Stomach smooth muscle (tissue), 2 donors: ENCODE measurements at regions not wholly inside any gene's neighbourhood (a gene's known extent, or its start where the extent isn't known, plus 50 kb on each side); places are given as distances from the start of the nearest gene placed in this dataset.

Experiments used
- H3K27ac ChIP-seq: one replicate; pipeline ENCODE4 v1.7.0; 2013; ENCODE audit warnings: mild to moderate bottlenecking, low read length, inconsistent platforms
- H3K27me3 ChIP-seq, 2 donors: one replicate each; pipeline ENCODE4 v1.7.0; 2013; ENCODE audit warnings: low read length in 2 of 2; ENCODE audit not compliant: insufficient read depth in 2 of 2, control insufficient read depth in 1 of 2
- H3K36me3 ChIP-seq, 2 donors: one replicate each; pipeline ENCODE4 v1.7.0; 2013; ENCODE audit warnings: low read length in 2 of 2; ENCODE audit not compliant: control insufficient read depth in 2 of 2, insufficient read depth in 2 of 2
- H3K4me1 ChIP-seq: one replicate; pipeline ENCODE4 v1.7.0; 2013; ENCODE audit warnings: low read length; ENCODE audit not compliant: control insufficient read depth, insufficient read depth
- H3K4me3 ChIP-seq, 2 donors: one replicate each; pipeline ENCODE4 v1.7.0; 2013; ENCODE audit warnings: low read length in 2 of 2
- H3K9ac ChIP-seq, 2 donors: one replicate each; pipeline ENCODE4 v1.7.0; 2013; ENCODE audit warnings: low read length in 2 of 2, mild to moderate bottlenecking in 1 of 2
- H3K9me3 ChIP-seq, 2 donors: one replicate each; pipeline ENCODE4 v1.7.0; 2013; ENCODE audit warnings: low read length in 2 of 2; ENCODE audit not compliant: control insufficient read depth in 2 of 2
- donor health status: healthy.
- donor health status: Pancreatic carcinoma.

GRCh38 chr14:88999137-88999536, 174.7 kb downstream of the TTC8 start:
- H3K36me3 ChIP-seq = no peaks in the 10 kb centered on the region
- peaks cover 0 to 5% of the 10 kb centered on the region in 2 donors for H3K9me3 ChIP-seq
- no peak overlapping the region for H3K4me3 ChIP-seq
- H3K27me3 ChIP-seq = peaks cover 0 to 4% of the 10 kb centered on the region in 2 donors
- no peak overlapping the region for H3K9ac ChIP-seq
- no peaks in the 10 kb centered on the region for H3K4me1 ChIP-seq
- no peak overlapping the region for H3K27ac ChIP-seq

GRCh38 chr14:89000007-89000942, 175.8 kb downstream of the TTC8 start:
- H3K4me1 ChIP-seq = no peaks in the 10 kb centered on the region

GRCh38 chr14:89004166-89004565, 179.7 kb downstream of the TTC8 start:
- Histone ChIP-seq H3K4me1 (no peaks in the 10 kb centered on the region), H3K27ac (no peak overlapping the region), H3K27me3 (peaks cover 0 to 2% of the 10 kb centered on the region in 2 donors), H3K4me3 (no peak overlapping the region), H3K9me3 (peaks cover 0 to 3% of the 10 kb centered on the region in 2 donors), H3K36me3 (no peaks in the 10 kb centered on the region), H3K9ac (no peak overlapping the region)

More at GRCh38 chr14:89000007-89000942, 175.8 kb downstream of the TTC8 start:
- Histone ChIP-seq H3K27ac (no peak overlapping the region), H3K9ac (no peak overlapping the region), H3K27me3 (peaks cover 0 to 4% of the 10 kb centered on the region in 2 donors), H3K4me3 (no peak overlapping the region), H3K36me3 (no peaks in the 10 kb centered on the region), H3K9me3 (peaks cover 0 to 5% of the 10 kb centered on the region in 2 donors)

- Histone ChIP-seq H3K4me3 (no peak overlapping the region), H3K4me1 (no peaks in the 10 kb centered on the region), H3K36me3 (no peaks in the 10 kb centered on the region), H3K9me3 (no peaks in the 10 kb centered on the region), H3K27me3 (no peaks in the 10 kb centered on the region), H3K9ac (no peak overlapping the region), H3K27ac (no peak overlapping the region)
Measured at GRCh38 chr14:89007906-89008305, 183.5 kb downstream of the TTC8 start.

GRCh38 chr14:89011355-89012281, 187.2 kb downstream of the TTC8 start:
- H3K4me3 ChIP-seq = no peak overlapping the region
- no peak overlapping the region for H3K27ac ChIP-seq
- H3K4me1 ChIP-seq = no peaks in the 10 kb centered on the region
- peaks cover 0 to 3% of the 10 kb centered on the region in 2 donors for H3K9me3 ChIP-seq
- peaks cover 0 to 11% of the 10 kb centered on the region in 2 donors for H3K27me3 ChIP-seq
- no peak overlapping the region for H3K9ac ChIP-seq
- no peaks in the 10 kb centered on the region for H3K36me3 ChIP-seq

GRCh38 chr14:89012282-89013097, 188.0 kb downstream of the TTC8 start:
- Histone ChIP-seq H3K27me3 (peaks cover 0 to 11% of the 10 kb centered on the region in 2 donors), H3K9ac (no peak overlapping the region), H3K36me3 (no peaks in the 10 kb centered on the region), H3K9me3 (peaks cover 0 to 3% of the 10 kb centered on the region in 2 donors), H3K27ac (no peak overlapping the region), H3K4me3 (no peak overlapping the region), H3K4me1 (no peaks in the 10 kb centered on the region)

GRCh38 chr14:89013098-89013504, 188.7 kb downstream of the TTC8 start:
- H3K36me3 ChIP-seq = no peaks in the 10 kb centered on the region
- no peaks in the 10 kb centered on the region for H3K4me1 ChIP-seq
- H3K27me3 ChIP-seq = peaks cover 0 to 11% of the 10 kb centered on the region in 2 donors
- no peak overlapping the region for H3K9ac ChIP-seq
- H3K4me3 ChIP-seq = no peak overlapping the region
- H3K27ac ChIP-seq = no peak overlapping the region
- H3K9me3 ChIP-seq = peaks cover 0 to 3% of the 10 kb centered on the region in 2 donors

GRCh38 chr14:89013698-89014568, 189.5 kb downstream of the TTC8 start:
- peaks cover 0 to 11% of the 10 kb centered on the region in 2 donors for H3K27me3 ChIP-seq
- no peaks in the 10 kb centered on the region for H3K4me1 ChIP-seq
- no peak overlapping the region for H3K9ac ChIP-seq
- H3K36me3 ChIP-seq = no peaks in the 10 kb centered on the region
- peaks cover 0 to 3% of the 10 kb centered on the region in 2 donors for H3K9me3 ChIP-seq
- no peak overlapping the region for H3K27ac ChIP-seq
- no peak overlapping the region for H3K4me3 ChIP-seq

- Histone ChIP-seq H3K4me3 (no peak overlapping the region), H3K36me3 (no peaks in the 10 kb centered on the region), H3K27ac (no peak overlapping the region), H3K27me3 (peaks cover 0 to 11% of the 10 kb centered on the region in 2 donors), H3K9ac (no peak overlapping the region), H3K9me3 (peaks cover 0 to 3% of the 10 kb centered on the region in 2 donors), H3K4me1 (no peaks in the 10 kb centered on the region)
Measured at GRCh38 chr14:89014569-89014850, 190.1 kb downstream of the TTC8 start.
